Mucosa of descending colon (tissue), 3 donors: ENCODE measurements at regions not wholly inside any gene's neighbourhood (a gene's known extent, or its start where the extent isn't known, plus 50 kb on each side); places are given as distances from the start of the nearest gene placed in this dataset.

Experiments
- ATAC-seq: fragments of 200-7000 bp; cut with Tn5 transposase; one replicate; pipeline ENCODE4 v1.9.1; 2020; ENCODE audit warnings: mild to moderate bottlenecking, moderate library complexity
- DNase-seq, 3 donors: peaks; one replicate each; pipeline ENCODE4 v3.0.0-alpha.2; 2020
- H3K36me3 ChIP-seq: fragments of 200-600 bp; one replicate; pipeline ENCODE4 v1.8.0; 2021; ENCODE audit warnings: low read depth, mild to moderate bottlenecking
- H3K4me1 ChIP-seq: fragments of 200-600 bp; one replicate; pipeline ENCODE4 v1.8.0; 2021; ENCODE audit warnings: low read depth, mild to moderate bottlenecking
- H3K4me3 ChIP-seq: fragments of 200-600 bp; one replicate; pipeline ENCODE4 v1.8.0; 2021; ENCODE audit warnings: mild to moderate bottlenecking
- H3K9me3 ChIP-seq: fragments of 200-600 bp; one replicate; pipeline ENCODE4 v1.8.0; 2021; ENCODE audit warnings: mild to moderate bottlenecking
- CTCF ChIP-seq: fragments of 200-600 bp; IDR thresholded peaks from one replicate; pipeline ENCODE4 v1.8.0; 2022; ENCODE audit warnings: antibody characterized with exemption, mild to moderate bottlenecking
- intact Hi-C, 2 donors: fragments of 100-400 bp; cut with DNase I in 1 of 2; cut with micrococcal nuclease in 1 of 2; formaldehyde crosslinking; loops; one replicate each; pipeline versions ENCODE4 v1.11.0 to v1.11.1; 2022; cut with DNase I, micrococcal nuclease
- donor health status: DM: no; HTN: no; CAD: no; lungs with moderate emphysema.
- donor health status: DM: no; HTN: no; CAD: no.
- donor health status: DM: no; HTN: yes; CAD: no.

- Histone ChIP-seq H3K4me1 (no peaks in the 10 kb centered on the region), H3K4me3 (no peak overlapping the region), H3K9me3 (no peaks in the 10 kb centered on the region), H3K36me3 (no peaks in the 10 kb centered on the region)
- ATAC-seq (no peak), DNase-seq (no peak)
- intact Hi-C loops, result no loop called here
- no peak for TF ChIP-seq CTCF
Observed at GRCh38 chrX:10974920-10975319, 136.2 kb upstream of the HCCS start.

- Histone ChIP-seq H3K4me1 (no peaks in the 10 kb centered on the region), H3K36me3 (no peaks in the 10 kb centered on the region), H3K9me3 (no peaks in the 10 kb centered on the region), H3K4me3 (no peak overlapping the region)
- intact Hi-C loops, result no loop called here
- no peak for TF ChIP-seq CTCF
- no peak for ATAC-seq
- no peak for DNase-seq
Observed at GRCh38 chrX:10979956-10980355, 131.2 kb upstream of the HCCS start.

GRCh38 chrX:10981506-10981905 lies 129.6 kb upstream of the HCCS start:
- no peaks in the 10 kb centered on the region for H3K4me1 ChIP-seq
- no peak for TF ChIP-seq CTCF
- intact Hi-C loops, result no loop called here
- no peaks in the 10 kb centered on the region for H3K9me3 ChIP-seq
- ATAC-seq (no peak), DNase-seq (no peak)
- H3K4me3 ChIP-seq, result no peak overlapping the region
- H3K36me3 ChIP-seq, result no peaks in the 10 kb centered on the region

GRCh38 chrX:10983526-10983925 lies 127.6 kb upstream of the HCCS start:
- intact Hi-C loops, result no loop called here
- Histone ChIP-seq H3K36me3 (no peaks in the 10 kb centered on the region), H3K9me3 (no peaks in the 10 kb centered on the region), H3K4me1 (no peaks in the 10 kb centered on the region), H3K4me3 (no peak overlapping the region)
- no peak for TF ChIP-seq CTCF
- ATAC-seq (no peak), DNase-seq (no peak)

GRCh38 chrX:10984213-10984612 lies 126.9 kb upstream of the HCCS start:
- ATAC-seq (no peak), DNase-seq (no peak)
- no peak for TF ChIP-seq CTCF
- Histone ChIP-seq H3K9me3 (no peaks in the 10 kb centered on the region), H3K4me3 (no peak overlapping the region), H3K4me1 (no peaks in the 10 kb centered on the region), H3K36me3 (no peaks in the 10 kb centered on the region)
- intact Hi-C loops, result no loop called here

- DNase-seq (no peak), ATAC-seq (no peak)
- TF ChIP-seq CTCF, result no peak
- no peaks in the 10 kb centered on the region for H3K9me3 ChIP-seq
- H3K36me3 ChIP-seq, result no peaks in the 10 kb centered on the region
- H3K4me1 ChIP-seq, result no peaks in the 10 kb centered on the region
- intact Hi-C loops, result no loop called here
- no peak overlapping the region for H3K4me3 ChIP-seq
Observed at GRCh38 chrX:10986616-10987015, 124.5 kb upstream of the HCCS start.
